ENCODE measurements at regions not wholly inside any gene's neighbourhood (a gene's known extent, or its start where the extent isn't known, plus 50 kb on each side); places are given as distances from the start of the nearest gene placed in this dataset.

DNA sequence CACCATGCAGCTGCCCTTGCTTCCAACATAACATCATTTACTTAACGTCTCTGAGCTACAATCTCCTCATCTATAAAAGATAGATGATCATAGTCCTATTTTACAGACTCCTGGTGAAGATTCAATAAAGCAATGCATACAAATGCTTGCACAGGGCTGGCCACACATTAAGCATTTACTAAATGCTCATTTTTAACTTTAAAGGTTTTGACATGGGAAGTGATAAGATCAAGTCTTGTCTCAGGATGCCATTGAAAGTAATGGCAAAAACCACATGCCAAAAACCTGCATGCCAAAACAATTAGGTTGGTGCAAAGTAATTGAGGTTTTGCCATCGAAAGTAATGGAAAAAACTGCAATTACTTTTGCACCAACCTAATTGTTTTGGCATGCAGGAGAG is 181.2 kb upstream of the ADRA1B start:
- no peak for DNase-seq (ENCODE audit: insufficient read length, low spot score)
- no peak for FAIRE-seq

DNA sequence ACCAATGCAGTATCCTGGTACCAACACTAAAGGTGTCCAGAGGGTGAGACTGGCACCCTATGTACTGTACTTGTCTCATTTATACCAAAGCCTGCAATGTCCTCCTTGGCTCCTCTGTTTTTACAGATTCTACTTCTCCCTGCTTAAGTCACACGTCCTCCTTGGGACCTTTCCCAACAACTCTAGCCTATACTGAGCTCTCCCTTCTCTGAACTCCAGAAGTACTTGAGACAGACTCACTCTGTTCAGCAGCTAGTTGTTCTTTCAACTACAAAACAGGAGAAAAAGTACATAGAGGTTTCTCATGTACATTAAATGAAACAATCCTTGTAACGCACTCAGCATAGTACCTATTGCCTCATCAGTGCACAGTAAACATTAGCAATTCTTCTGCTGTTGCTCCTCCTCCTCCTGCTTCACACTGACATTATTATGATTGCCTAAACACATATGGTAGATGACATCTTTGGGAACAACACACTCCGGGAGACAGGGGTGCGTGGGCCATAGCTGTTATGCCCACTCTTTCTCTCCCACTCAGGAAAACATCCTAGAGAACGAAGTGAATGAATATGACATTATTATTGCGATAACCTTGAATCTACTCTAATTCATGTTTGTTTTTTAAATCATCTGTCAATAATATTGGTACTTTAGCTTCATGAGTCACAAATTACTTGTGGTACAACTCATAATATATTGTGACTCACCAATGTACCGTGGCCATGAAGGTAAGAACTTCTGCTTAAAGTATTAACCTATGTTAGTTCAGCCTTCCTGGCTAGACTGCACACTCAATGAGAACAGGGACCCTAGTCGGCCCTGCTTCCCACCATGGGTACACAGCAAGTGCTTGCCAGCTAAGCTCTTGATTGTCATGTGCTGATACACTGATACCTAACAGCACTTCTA is 180.3 kb upstream of the ADRA1B start:
- FAIRE-seq (no peak), DNase-seq (ENCODE audit: insufficient read length, low spot score) (no peak)

DNA sequence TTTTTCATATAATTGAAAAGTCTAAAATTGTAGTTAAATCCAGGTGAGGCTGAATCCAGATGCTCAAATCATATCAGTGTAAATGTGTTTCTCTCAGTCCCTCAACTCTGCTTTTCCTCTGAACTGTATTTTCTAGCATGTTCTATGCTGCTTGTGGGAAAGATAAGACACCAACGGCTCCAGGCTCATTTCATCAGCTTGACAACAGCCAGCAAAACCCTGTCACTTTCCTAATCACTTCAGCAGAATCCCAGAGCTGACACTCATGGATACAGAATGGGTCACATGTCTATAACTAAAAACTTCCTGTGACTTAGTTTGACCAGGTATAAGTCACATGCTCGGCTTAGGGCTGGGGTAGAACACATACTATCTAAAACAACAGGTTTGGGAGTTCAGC is 179.4 kb upstream of the ADRA1B start:
- no peak for FAIRE-seq
- no peak for DNase-seq (ENCODE audit: insufficient read length, low spot score)

DNA sequence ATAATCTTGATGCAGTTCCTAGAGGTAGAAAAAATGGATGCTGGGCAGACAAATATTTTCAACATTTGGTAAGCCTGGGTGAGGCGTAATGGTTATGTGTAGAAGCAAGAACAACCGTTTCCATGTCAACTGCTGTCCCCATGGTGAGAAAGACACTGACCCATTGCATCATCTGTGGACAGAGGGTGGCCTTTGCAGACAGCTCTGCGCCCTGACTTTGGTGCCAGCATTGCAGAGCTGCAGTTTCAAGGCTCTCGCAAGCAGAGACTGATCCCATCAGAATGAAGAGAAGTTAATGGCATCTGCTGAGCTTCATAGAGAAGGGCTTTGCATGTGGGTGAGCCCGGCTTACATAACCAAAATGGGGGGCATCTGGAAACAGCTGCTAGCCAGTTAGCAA is 179.0 kb upstream of the ADRA1B start:
- no peak for DNase-seq (ENCODE audit: insufficient read length, low spot score)
- FAIRE-seq = no peak

DNA sequence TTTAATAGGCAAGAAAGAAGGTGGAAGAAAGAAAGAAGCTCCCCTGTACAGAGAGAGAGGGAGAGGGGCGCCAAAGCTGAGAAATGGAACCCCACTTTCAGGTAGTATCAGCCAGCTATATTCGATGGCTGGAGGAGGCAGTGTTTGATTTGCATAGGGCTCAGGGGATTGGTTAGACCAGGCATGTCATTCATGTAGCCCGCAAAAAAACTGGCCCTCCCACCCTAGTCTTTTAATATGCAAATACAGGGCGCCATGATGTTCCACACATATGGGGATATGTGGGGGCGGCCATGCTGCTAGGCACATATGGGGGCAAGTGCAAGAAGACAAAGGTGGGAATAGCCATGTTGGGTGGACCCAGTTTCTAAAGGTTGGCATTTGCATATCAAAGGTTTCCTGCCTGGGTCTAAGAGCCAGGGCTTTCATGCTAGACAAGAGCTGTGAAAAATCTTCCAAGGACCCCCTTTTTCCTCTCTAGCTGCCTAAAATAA is 174.4 kb upstream of the ADRA1B start:
- FAIRE-seq (no peak), DNase-seq (ENCODE audit: insufficient read length, low spot score) (no peak)

DNA sequence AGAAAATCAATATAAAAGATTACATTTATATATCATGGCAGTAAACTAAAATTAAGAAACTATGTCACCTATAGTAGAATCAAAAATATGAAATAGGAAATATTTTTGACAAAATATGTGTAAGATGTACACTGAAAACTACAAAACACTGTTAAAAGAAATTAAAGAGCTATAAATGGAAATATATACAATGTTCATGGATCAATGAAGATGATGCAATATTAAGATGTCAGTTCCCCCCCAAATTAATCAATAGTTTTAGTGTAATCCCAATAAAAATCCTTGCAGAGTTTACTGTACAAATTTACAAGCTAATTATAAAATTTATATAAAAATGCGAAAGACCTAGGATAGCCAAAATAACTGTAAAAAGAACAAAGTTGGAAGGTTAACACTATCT is 173.0 kb upstream of the ADRA1B start:
- DNase-seq (ENCODE audit: insufficient read length, low spot score) = no peak

DNA sequence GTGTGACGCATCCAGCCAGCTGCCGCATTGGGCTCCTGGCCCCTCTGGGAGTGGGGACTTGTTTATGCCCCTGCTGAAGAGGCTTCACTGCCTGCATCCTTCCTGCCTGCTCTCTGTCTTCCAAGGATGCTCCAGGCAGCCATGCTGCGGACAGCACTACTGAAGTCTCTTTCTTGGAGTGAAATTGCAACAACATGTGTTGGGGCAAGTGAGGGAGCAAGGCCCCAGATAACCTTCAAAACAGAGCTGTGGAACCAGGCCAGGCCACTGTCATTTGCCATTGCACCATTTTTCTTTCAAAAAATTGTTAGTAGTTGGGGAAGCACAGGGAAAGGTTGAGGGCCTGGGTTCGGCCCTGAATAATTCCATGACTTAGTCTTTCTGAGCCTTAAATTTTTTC is 169.6 kb upstream of the ADRA1B start:
- DNase-seq (ENCODE audit: insufficient read length, low spot score) (no peak), FAIRE-seq (no peak)

More for the DNA sequence above, 173.0 kb upstream of the ADRA1B start:
- FAIRE-seq = no peak

DNA sequence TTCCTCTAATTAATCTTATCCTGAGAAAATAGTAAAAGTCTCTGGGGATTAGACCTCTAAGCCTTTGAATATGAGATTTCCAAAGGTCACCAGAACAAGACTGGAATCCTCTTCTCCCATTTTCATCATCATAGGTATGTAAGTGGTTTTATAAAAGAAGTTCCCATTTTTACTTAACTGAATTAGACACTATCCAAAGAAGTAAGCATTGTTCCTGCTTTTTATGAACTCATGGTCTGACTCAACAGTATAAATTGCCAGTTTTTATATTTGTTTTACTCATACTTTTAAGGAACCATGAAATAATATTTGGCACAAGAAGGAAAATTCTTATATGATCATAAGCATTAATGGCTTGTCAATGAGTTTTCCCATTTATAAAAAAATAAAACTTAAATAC is 167.1 kb upstream of the ADRA1B start:
- DNase-seq (ENCODE audit: insufficient read length, low spot score) (no peak), FAIRE-seq (no peak)

DNA sequence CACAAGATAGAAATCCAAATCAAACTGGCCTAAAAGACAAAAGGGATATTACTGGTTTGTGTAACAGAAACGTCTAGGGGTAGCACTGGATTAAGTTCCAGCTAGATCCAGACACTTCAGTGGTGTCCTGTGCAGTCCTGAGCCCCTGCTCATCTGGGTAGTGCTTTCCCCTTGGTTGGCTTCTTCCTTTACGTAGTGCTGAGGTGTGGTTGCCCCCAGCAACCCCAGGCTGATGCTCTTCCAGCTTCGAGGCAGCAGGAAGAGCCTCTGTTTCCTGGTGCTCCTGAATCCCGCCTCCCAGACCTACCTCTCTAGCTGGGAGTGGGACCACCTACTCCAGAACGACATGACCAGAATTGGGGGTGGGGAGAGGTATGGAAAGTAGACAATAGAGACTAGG is 166.1 kb upstream of the ADRA1B start:
- DNase-seq (ENCODE audit: insufficient read length, low spot score) (no peak), FAIRE-seq (no peak)

DNA sequence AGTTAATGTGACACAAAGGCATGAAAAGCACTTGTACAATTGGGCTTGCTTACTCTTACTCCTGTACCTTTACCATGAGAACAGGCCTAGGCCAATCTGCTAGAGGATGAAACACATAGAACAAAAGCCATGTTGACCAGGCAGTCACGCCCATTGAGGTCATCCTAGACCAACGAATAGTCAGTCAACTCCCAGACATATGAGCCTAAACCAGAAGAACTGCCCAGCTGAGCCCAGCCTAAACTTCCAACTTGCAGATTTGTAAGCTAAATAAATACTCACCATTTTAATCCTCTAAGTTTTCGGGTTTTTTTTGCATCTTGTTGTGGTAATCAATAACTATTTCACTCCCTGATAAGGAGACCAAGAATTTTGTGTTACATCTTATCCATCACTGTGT is 164.8 kb upstream of the ADRA1B start:
- no peak for FAIRE-seq
- no peak for DNase-seq (ENCODE audit: insufficient read length, low spot score)

DNA sequence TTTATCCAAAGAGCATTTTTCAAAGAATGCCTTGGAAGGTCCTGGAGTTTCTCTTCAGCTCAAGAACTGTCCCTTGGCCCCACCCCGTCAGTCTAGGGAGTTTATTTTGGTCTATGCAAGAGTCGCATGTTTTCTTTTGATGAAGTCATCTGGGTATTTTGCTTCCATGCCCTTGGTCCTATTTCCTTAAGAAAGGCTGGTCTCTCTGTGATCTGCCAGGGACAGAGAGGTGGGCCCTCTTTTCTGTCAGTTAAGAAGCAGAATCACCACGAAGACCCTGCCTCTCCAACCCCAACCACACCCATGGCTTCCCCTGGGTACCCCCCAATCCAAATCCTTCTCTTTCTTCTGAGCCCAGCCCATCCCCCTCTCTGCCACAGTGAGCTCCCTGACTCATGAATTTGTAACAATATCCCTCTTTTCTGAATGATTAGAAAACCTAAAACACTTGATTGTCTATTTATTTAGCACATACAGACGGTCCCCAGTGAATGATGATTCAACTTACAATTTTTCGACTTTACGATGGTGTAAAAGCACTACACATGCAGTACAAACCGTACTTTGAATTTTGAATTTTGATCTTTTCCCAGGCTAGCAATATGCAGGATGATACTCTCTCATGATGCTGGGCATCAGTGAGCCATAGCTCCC is 163.5 kb upstream of the ADRA1B start:
- no peak for FAIRE-seq
- DNase-seq (ENCODE audit: insufficient read length, low spot score) = no peak

DNA sequence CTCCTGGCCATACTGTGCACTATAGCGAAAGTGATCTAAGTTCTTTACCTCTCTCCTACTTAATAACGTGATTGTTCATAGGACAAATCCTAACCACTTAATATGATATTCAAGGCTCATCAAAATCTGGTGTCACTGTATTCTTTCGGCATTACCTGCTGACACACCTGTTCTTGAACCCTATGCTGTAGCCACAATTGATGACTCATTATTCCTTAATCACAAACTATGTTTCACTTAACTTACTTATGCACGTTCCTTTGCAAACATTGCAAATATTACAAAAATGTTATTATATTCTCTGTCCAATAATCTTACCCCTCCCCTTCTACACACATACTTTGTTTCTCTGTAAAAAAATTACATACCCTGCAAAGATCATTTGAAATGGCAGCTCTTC is 158.1 kb upstream of the ADRA1B start:
- FAIRE-seq (no peak), DNase-seq (ENCODE audit: insufficient read length, low spot score) (no peak)

DNA sequence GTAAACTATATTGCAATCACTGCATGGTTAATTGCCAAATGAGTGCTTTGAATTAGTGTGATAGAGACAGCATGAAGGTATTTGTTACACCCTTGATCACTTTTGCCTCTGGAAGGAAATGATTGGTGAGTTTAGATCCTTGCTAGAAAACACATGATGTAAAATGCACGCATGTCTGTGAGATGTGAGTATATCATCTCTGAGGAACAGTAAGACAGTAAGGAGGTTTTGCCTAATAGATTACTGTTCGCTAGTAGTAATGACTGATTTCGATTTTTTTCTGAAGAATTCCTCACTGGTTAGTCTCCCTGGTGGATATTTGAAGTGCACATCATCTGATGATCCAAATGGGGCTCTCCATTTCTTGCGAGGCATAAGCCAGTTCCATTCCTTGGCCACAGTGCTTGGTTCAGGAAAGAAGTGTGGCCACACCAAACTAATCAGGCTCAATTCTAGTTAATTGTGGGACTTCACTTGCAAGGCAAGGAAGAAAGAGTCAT is 156.4 kb upstream of the ADRA1B start:
- DNase-seq (ENCODE audit: insufficient read length, low spot score) = no peak
- no peak for FAIRE-seq

DNA sequence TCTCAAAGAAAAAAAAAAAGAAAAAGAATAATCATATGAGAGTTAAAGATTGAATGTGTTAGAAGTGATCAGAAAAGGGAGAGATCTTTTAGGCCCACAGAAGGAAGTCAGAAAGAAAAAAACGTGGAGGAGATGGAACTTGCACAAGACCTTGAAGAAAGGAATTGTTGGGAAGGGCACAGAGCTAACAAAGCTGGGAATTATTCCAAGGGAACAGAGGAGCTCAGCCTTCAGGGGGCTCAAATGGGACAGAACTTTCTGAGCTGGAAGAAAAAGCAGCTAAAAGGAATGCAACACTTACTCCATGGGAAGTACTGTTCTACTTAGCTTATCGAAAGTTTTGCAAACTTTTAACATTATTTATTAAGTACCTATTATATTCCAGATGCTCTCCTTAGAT is 153.4 kb upstream of the ADRA1B start:
- FAIRE-seq (no peak), DNase-seq (ENCODE audit: insufficient read length, low spot score) (no peak)

DNA sequence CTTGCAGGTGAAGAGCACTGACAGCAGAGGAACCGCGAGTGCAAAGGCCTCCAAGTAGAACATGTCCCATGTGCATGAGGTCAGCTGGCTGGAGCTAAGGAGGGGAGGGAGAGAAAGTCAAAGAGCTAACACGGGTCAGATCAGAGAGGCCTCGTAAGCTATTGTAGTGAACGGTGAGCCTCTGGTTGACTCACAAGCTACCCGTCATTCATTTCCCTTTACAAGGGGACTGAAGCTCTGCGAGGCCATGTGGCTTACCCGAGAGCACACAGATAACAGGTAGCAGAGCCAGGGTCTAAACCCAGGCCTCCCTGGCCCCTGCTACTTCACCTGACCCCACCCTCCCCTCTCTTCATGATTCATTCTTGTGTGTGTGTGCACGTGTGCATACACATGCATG is 152.7 kb upstream of the ADRA1B start:
- FAIRE-seq = no peak
- no peak for DNase-seq (ENCODE audit: insufficient read length, low spot score)

DNA sequence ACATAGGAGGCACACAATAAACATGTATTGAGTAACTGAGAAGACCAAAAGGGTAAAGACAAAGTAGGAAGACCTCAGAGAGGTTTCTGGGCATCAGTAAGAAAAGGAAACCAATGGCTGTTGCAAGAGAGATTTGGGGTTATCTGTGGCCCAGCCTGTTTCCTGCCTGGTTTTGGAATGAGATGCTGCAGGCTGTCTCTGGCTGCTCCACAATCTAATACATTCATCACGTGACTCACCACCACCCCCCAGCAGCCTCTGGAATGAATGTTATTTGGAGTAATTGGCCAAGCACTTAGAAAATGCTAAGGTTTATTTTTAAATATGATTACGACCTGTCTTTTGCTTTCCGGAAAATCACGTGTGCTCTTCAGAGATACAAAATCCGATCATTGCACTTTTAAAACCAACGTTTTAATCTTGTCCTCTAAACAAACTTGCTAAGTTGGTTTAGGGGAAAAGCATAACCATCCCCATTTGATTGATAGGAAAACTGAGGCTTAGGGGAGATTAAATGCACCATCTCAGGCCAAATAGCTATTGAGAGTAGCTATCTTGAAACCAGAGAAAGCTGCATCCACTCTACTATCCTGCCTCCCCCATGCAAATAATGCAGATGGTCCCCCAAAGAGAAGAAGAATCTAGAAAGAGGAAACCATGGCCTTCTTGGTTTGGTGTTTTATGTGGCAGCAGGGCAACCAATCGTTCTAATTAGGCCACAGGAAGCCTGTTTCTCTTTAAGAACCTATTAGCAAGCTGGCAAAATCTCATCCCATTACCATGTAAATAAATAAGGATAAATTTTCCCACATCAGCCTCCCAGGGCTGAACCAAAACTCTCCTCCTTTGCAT is 151.8 kb upstream of the ADRA1B start:
- FAIRE-seq = no peak
- no peak for DNase-seq (ENCODE audit: insufficient read length, low spot score)

DNA sequence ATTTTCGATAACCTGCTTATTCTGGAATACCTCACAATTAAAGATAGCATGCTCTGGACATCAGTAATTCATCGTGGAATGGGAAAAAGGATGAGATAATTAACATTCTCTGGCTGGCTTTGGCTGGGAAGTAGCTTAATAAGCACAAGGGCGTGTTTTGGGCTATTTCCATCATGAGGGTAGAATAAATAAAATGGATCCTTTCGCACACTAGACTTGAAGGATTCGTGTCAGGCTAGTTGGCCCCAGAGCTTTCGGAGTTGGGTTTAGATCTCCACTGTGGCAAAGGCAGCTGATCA is 151.2 kb upstream of the ADRA1B start:
- FAIRE-seq (no peak), DNase-seq (ENCODE audit: insufficient read length, low spot score) (no peak)

DNA sequence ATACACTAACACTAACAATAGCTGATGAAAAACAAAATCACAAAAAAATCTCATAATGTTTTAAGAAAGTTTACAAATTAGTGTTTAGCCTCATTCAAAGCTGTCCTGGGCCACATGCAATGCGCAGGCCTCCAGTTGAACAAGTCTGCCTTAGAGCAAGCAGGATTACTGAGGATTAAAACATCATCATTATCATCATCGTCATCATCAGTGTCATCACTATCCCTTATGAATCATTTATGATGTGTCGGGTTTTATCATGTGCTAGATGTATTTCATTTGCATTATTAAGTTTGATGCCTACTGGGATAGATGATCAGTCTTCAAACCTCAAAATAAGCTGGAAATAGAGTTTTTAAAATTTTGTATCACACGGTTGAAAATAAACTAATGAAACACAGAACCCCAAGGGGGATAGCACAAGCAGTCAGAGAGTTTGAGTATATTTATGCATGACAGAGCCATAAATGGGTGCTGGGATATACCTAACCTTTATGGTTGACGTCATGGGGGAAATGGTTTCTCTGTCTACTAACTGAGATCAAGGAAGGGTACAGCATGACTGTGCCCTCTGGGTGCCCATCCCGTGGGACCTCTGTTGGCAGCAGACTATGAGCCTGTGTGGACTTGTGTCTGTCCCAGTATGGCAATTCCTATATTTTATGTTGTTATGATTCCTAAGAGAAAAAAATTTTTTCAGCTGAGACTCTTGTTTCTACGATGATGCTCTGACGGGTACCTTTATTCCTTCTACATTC is 150.3 kb upstream of the ADRA1B start:
- no peak for FAIRE-seq
- DNase-seq (ENCODE audit: insufficient read length, low spot score) = no peak

DNA sequence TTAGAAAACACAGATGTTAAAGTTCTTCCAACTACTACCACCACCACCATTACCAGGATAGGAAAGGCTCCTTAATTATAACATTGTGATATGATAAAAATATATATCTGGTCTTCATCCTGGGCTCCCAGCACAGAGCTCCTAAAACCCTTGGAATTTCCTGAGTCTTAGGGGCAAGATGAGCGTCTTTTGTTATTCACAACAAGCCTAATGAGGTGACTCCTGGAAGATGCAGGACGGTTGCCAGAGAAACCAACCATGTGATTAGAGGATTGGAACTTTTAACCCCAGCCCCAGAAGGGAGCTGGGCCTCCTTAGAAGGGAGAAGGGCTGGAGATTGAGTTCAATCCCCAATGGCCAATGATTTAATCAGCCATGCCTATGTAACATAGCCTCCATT is 148.0 kb upstream of the ADRA1B start:
- FAIRE-seq = no peak
- no peak for DNase-seq (ENCODE audit: insufficient read length, low spot score)

DNA sequence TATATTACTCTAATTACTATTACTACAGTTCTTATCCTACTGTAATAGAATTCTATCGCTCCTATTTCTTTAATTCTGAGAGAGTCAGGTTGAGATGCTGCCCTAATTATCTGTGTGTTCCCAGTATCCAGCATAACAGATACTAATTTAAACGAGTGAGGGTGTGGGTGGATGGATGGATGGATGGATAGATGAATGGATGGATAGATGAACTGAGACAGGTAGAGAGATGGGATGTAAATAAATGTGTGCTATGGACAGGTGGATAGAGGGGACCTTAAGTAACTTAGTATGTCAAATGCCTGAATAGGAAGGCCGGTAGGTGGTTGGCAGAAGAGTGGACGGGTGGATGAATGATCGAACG is 143.6 kb upstream of the ADRA1B start:
- FAIRE-seq = no peak

More for the DNA sequence above, 143.6 kb upstream of the ADRA1B start:
- no peak for DNase-seq (ENCODE audit: insufficient read length, low spot score)

Data from GM19239 (cell line).